DOHH2 (cell line): ENCODE measurements at regions not wholly inside any gene's neighbourhood (a gene's known extent, or its start where the extent isn't known, plus 50 kb on each side); places are given as distances from the start of the nearest gene placed in this dataset.

ENCODE experiments used
- H3F3A ChIP-seq: fragments of 200-600 bp; sonication (generic), shearing (Covaris generic); 2 replicates; pipeline ENCODE4 v1.6.0; 2016; ENCODE audit warnings: antibody characterized with exemption, mild to moderate bottlenecking; ENCODE audit not compliant: control insufficient read depth, insufficient read depth
- H3K27ac ChIP-seq: fragments of 200-600 bp; sonication (generic); 2 replicates; pipeline ENCODE4 v1.5.1; 2014; ENCODE audit warnings: low read depth, mild to moderate bottlenecking, low read length, moderate library complexity
- H3K27me3 ChIP-seq: fragments of 200-600 bp; sonication (generic); 2 replicates; pipeline ENCODE4 v1.6.1; 2014; ENCODE audit warnings: mild to moderate bottlenecking, low read length, mixed read lengths; ENCODE audit not compliant: control insufficient read depth
- H3K36me3 ChIP-seq: fragments of 200-600 bp; sonication (generic); 2 replicates; pipeline ENCODE4 v1.6.1; 2014; ENCODE audit warnings: mild to moderate bottlenecking, low read length, moderate library complexity, mixed read lengths; ENCODE audit not compliant: control insufficient read depth
- H3K4me1 ChIP-seq: fragments of 200-600 bp; sonication (generic); 2 replicates; pipeline ENCODE4 v1.6.1; 2014; ENCODE audit warnings: mild to moderate bottlenecking, low read length, mixed read lengths; ENCODE audit not compliant: control insufficient read depth
- H3K4me2 ChIP-seq: fragments of 200-600 bp; sonication (generic); 2 replicates; pipeline ENCODE4 v1.6.0; 2014; ENCODE audit warnings: mild to moderate bottlenecking, low read length, moderate library complexity
- H3K4me3 ChIP-seq: fragments of 200-600 bp; sonication (generic); 2 replicates; pipeline ENCODE4 v1.5.1; 2014; ENCODE audit warnings: mild to moderate bottlenecking, low read length, mixed read lengths
- H3K79me2 ChIP-seq: fragments of 200-600 bp; sonication (generic); 2 replicates; pipeline ENCODE4 v1.6.1; 2014; ENCODE audit warnings: mild to moderate bottlenecking, low read length, mixed read lengths; ENCODE audit not compliant: control insufficient read depth
- H3K9me2 ChIP-seq: fragments of 200-600 bp; sonication (generic); replicated peaks from 2 replicates; pipeline ENCODE4 v1.6.1; 2014; ENCODE audit warnings: mild to moderate bottlenecking, low read length, mixed read lengths; ENCODE audit not compliant: control insufficient read depth
- H3K9me3 ChIP-seq: fragments of 200-600 bp; sonication (generic); 2 replicates; pipeline ENCODE4 v1.6.1; 2014; ENCODE audit warnings: antibody characterized with exemption, low read length, mixed read lengths; ENCODE audit not compliant: control insufficient read depth, insufficient read depth
- H4K20me1 ChIP-seq: fragments of 200-600 bp; sonication (generic); 2 replicates; pipeline ENCODE4 v1.6.0; 2014; ENCODE audit warnings: low read depth, mild to moderate bottlenecking, antibody characterized with exemption, low read length, moderate library complexity; ENCODE audit not compliant: control insufficient read depth, insufficient read depth
- CTCF ChIP-seq: fragments of 200-600 bp; sonication (generic); IDR thresholded peaks from one replicate; pipeline ENCODE4 v1.5.1; 2014; ENCODE audit warnings: antibody characterized with exemption, mild to moderate bottlenecking, low read depth, low read length; ENCODE audit not compliant: poor library complexity, severe bottlenecking
- EZH2phosphoT487 ChIP-seq: fragments of 200-600 bp; sonication (generic); IDR thresholded peaks from 2 replicates; pipeline ENCODE4 v1.6.1; 2017; ENCODE audit warnings: borderline replicate concordance, mild to moderate bottlenecking, antibody characterized with exemption, low read length, moderate library complexity, mixed read lengths

DNA sequence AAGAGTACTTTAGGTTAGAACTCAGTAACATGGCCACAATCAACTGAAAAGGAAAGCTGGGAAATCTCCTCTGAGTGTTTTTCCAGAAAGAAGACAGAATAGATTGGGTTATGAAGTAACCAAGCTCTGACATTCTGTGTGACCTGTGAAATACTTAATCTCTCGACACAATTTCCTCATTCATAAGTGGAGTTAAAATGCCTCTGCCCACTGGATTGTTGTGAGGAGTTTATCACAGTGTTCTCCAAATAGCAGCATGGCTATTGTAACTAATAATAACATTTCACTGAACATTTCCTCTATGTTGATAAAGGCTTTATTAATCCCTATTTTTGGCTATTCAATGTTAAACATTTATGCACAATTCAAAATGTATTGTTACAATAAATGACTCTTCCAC, 311.0 kb downstream of the GABRB2 start:
- Histone ChIP-seq H3K27ac (no peak overlapping the region), H3K4me1 (no peaks in the 10 kb centered on the region), H3K36me3 (no peaks in the 10 kb centered on the region), H3K4me2 (no peak overlapping the region), H3K4me3 (no peak overlapping the region), H3F3A (no peaks in the 10 kb centered on the region), H4K20me1 (no peaks in the 10 kb centered on the region), H3K79me2 (no peaks in the 10 kb centered on the region), H3K27me3 (no peaks in the 10 kb centered on the region), H3K9me2 (no peaks in the 10 kb centered on the region), H3K9me3 (no peaks in the 10 kb centered on the region)
- TF ChIP-seq CTCF (no peak), EZH2phosphoT487 (no peak)

- Histone ChIP-seq H3K4me2 (no peak overlapping the region), H3K4me3 (no peak overlapping the region), H3K36me3 (no peaks in the 10 kb centered on the region), H4K20me1 (no peaks in the 10 kb centered on the region), H3K4me1 (no peaks in the 10 kb centered on the region), H3K9me2 (no peaks in the 10 kb centered on the region), H3K9me3 (no peaks in the 10 kb centered on the region), H3K79me2 (no peaks in the 10 kb centered on the region), H3F3A (no peaks in the 10 kb centered on the region), H3K27ac (no peak overlapping the region), H3K27me3 (peaks cover 4% of the 10 kb centered on the region; the same call in 1 of the 2 replicates)
- TF ChIP-seq CTCF (no peak), EZH2phosphoT487 (no peak)
Measured at GRCh38 chr5:161233553-161233952, 313.0 kb downstream of the GABRB2 start.

DNA sequence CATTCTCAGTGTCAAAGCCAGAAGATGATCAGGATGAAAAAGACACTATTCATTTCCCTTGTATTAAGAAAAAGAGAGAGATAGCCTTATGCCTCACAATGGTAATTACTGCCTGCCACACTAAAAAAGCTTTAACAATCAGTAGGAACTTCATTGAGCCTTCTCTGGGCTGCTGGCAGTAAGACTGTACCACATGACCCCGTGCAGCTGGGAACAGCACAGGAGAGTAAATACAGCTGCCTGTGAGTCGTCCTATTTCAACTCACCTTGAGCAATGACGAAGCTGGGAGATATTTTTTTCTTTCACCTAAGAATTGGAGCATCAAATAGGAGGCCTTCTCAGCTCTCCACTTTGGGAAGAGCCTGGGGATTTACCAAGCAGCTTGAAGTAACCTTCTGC, 316.3 kb downstream of the GABRB2 start:
- Histone ChIP-seq H3K9me3 (no peaks in the 10 kb centered on the region), H3K27ac (no peak overlapping the region), H3K27me3 (peaks cover 4% of the 10 kb centered on the region; the same call in 1 of the 2 replicates), H3K4me2 (no peak overlapping the region), H4K20me1 (no peaks in the 10 kb centered on the region), H3K79me2 (no peaks in the 10 kb centered on the region), H3K36me3 (no peaks in the 10 kb centered on the region), H3K9me2 (no peaks in the 10 kb centered on the region), H3K4me3 (no peak overlapping the region), H3F3A (no peaks in the 10 kb centered on the region), H3K4me1 (no peaks in the 10 kb centered on the region)
- TF ChIP-seq EZH2phosphoT487 = no peak
- TF ChIP-seq CTCF = no peak

- Histone ChIP-seq H3K4me2 (no peak overlapping the region), H3K36me3 (no peaks in the 10 kb centered on the region), H4K20me1 (no peaks in the 10 kb centered on the region), H3K9me3 (no peaks in the 10 kb centered on the region), H3K9me2 (no peaks in the 10 kb centered on the region), H3K79me2 (no peaks in the 10 kb centered on the region), H3K4me3 (no peak overlapping the region), H3F3A (no peaks in the 10 kb centered on the region), H3K27me3 (no peaks in the 10 kb centered on the region), H3K27ac (no peak overlapping the region), H3K4me1 (no peaks in the 10 kb centered on the region)
- TF ChIP-seq EZH2phosphoT487 (no peak), CTCF (no peak)
Measured at GRCh38 chr5:161219816-161220215, 326.7 kb downstream of the GABRB2 start.
